ENCODE measurements at regions not wholly inside any gene's neighbourhood (a gene's known extent, or its start where the extent isn't known, plus 50 kb on each side); places are given as distances from the start of the nearest gene placed in this dataset.

GRCh38 chr20:60334911-60335310 lies 376.7 kb downstream of the CDH26 start:
- no peak for DNase-seq

- DNase-seq = no peak
These were observed 380.3 kb downstream of the CDH26 start for GRCh38 chr20:60338556-60338955.

- no peak for DNase-seq
These were observed 381.5 kb downstream of the CDH26 start for GRCh38 chr20:60339738-60340137.

GRCh38 chr20:60340232-60340631 lies 382.0 kb downstream of the CDH26 start:
- no peak for DNase-seq

GRCh38 chr20:60341062-60341461 lies 382.8 kb downstream of the CDH26 start:
- DNase-seq = no peak

GRCh38 chr20:60345106-60345505 lies 386.9 kb downstream of the CDH26 start:
- DNase-seq = no peak

- DNase-seq = no peak
These were observed 391.2 kb downstream of the CDH26 start for GRCh38 chr20:60349418-60349817.

- no peak for DNase-seq
These were observed 393.8 kb downstream of the CDH26 start for GRCh38 chr20:60352017-60352416.

GRCh38 chr20:60352596-60352995 lies 394.4 kb downstream of the CDH26 start:
- no peak for DNase-seq

- DNase-seq = no peak
These were observed 395.9 kb downstream of the CDH26 start for GRCh38 chr20:60354024-60354580.

GRCh38 chr20:60358101-60358500 lies 399.9 kb downstream of the CDH26 start:
- no peak for DNase-seq

- DNase-seq = no peak
These were observed 400.8 kb downstream of the CDH26 start for GRCh38 chr20:60359010-60359409.

- DNase-seq = no peak
These were observed 403.7 kb downstream of the CDH26 start for GRCh38 chr20:60361761-60362395.

GRCh38 chr20:60362531-60362930 lies 404.3 kb downstream of the CDH26 start:
- no peak for DNase-seq

- DNase-seq = no peak
These were observed 405.5 kb downstream of the CDH26 start for GRCh38 chr20:60363698-60364097.

GRCh38 chr20:60365064-60365666 lies 406.9 kb downstream of the CDH26 start:
- DNase-seq = no peak

- DNase-seq = no peak
These were observed 407.7 kb downstream of the CDH26 start for GRCh38 chr20:60365882-60366281.

- no peak for DNase-seq
These were observed 413.2 kb downstream of the CDH26 start for GRCh38 chr20:60371384-60371783.

- no peak for DNase-seq
These were observed 414.1 kb downstream of the CDH26 start for GRCh38 chr20:60372275-60372674.

- DNase-seq = no peak
These were observed 414.6 kb downstream of the CDH26 start for GRCh38 chr20:60372822-60373221.

- no peak for DNase-seq
These were observed 420.4 kb downstream of the CDH26 start for GRCh38 chr20:60378620-60379019.

- no peak for DNase-seq
These were observed 423.6 kb downstream of the CDH26 start for GRCh38 chr20:60381643-60382400.

- no peak for DNase-seq
These were observed 431.2 kb downstream of the CDH26 start for GRCh38 chr20:60389441-60389840.

- no peak for DNase-seq
These were observed 431.7 kb downstream of the CDH26 start for GRCh38 chr20:60389882-60390281.
